ENCODE measurements at regions not wholly inside any gene's neighbourhood (a gene's known extent, or its start where the extent isn't known, plus 50 kb on each side); places are given as distances from the start of the nearest gene placed in this dataset.
"Not testable (repeated sequence)": the region's sequence is repeated elsewhere in the genome, so short reads cannot be mapped to it uniquely, and the experiment has no call there.

DNA sequence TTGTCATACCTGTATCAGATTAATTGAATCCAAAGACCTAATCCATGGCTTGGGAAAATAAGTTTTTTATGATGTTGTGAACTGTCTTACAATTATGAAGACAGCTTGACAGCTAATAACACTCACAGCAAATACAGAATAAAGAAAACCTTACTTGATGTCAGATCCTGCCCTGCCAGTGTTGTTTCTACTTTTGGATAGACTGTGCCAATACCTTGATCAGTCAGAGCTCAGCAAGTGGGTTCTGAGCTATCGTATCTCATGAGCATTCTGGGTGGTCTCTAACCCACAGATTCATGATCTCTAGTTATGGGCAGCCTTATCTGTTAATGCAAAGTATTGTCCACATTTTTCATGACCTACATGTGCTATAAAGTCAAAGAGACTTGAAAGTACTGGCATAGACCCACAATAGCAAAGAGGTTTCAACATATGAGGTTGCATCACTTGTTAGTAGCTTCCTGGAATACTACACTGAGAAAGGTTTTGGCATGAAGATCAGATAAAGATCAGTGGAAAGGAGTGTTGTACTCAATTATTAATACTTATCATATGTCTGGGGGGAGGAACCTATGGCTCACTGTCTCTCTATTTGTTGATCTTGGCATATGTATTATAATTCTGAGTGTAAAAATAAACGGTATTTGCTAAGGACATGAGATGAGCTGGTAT, 250.7 kb downstream of the UBE2NL start:
- H2BK12ac ChIP-seq (ENCODE audit: insufficient read length, low read depth, low read length); H3K9me3 Mint-ChIP-seq; H2AFZ ChIP-seq (ENCODE audit: low read length); H3K18ac ChIP-seq (ENCODE audit: insufficient read length, low read depth, low read length); H3T11ph ChIP-seq (ENCODE audit: low read length); H3K27me3 ChIP-seq (ENCODE audit: insufficient read depth, low read length); H3K27ac ChIP-seq (ENCODE audit: insufficient read length, low read depth, low read length); H3K79me2 ChIP-seq (ENCODE audit: insufficient read depth, low read length); H2BK15ac ChIP-seq (ENCODE audit: low read depth, low read length); H2BK20ac ChIP-seq (ENCODE audit: low read depth, low read length, poor library complexity, severe bottlenecking); H2AK5ac ChIP-seq (ENCODE audit: insufficient read length, low read length); H3K23ac ChIP-seq (ENCODE audit: insufficient read length, low read depth, low read length); H3K36me3 Mint-ChIP-seq (ENCODE audit: insufficient read depth in 1 of 3, low read depth in 3 of 3); H2BK5ac ChIP-seq (ENCODE audit: insufficient read length, low read length); H3K9ac ChIP-seq (ENCODE audit: extremely low read depth, insufficient read length, low read length); H3K9me3 ChIP-seq (ENCODE audit: control insufficient read depth, low read depth, low read length); H4K8ac ChIP-seq (replicated peaks; ENCODE audit: insufficient read length, low read depth, low read length); H3K56ac ChIP-seq (ENCODE audit: insufficient read length, low read depth, low read length); H3K23me2 ChIP-seq (ENCODE audit: insufficient read length, low read depth, low read length, poor library complexity, severe bottlenecking); DNase-seq; H4K91ac ChIP-seq (ENCODE audit: insufficient read length, low read depth, low read length); H4K5ac ChIP-seq (ENCODE audit: insufficient read length, low read depth, low read length); H4K20me1 ChIP-seq (ENCODE audit: control insufficient read depth, insufficient read depth, insufficient read length); H3K4me2 ChIP-seq (ENCODE audit: insufficient read depth, insufficient read length, low read length); H3K4me1 Mint-ChIP-seq; H2BK120ac ChIP-seq (ENCODE audit: low read depth, low read length, poor library complexity, severe bottlenecking); H3K27me3 Mint-ChIP-seq (ENCODE audit: low read depth); H3K4ac ChIP-seq (ENCODE audit: low read depth, low read length); H3K14ac ChIP-seq (ENCODE audit: insufficient read depth, low read length); H3K4me1 ChIP-seq (ENCODE audit: insufficient read depth, low read length); H3K27ac Mint-ChIP-seq; H3K79me1 ChIP-seq (ENCODE audit: insufficient read depth, low read depth, low read length, poor library complexity, severe bottlenecking); H3K4me3 Mint-ChIP-seq: not testable (repeated sequence)
- no CpG with 5 or more reads among the region's 2 CpGs for WGBS (ENCODE audit: extremely low coverage, insufficient read length, low lambda C conversion rate)

DNA sequence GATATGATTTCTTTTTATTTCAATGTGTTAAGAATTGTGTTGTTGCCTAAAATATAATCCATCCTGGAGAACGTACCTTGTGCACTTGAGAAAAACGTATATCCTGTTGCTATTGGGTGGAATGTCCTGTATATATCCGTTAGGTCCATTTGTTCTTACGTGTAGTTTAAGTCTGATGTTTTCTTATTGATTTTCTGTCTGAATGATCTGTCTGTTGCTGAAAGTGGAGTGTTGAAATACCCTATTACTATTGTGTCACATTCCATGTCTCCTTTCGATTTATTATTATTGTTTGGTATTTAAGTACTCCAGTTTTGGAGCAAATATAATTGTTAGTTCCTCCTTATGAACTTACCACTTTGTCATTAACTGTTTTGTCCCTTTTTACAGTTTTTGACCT, 270.6 kb downstream of the UBE2NL start:
- H4K91ac ChIP-seq (ENCODE audit: insufficient read length, low read depth, low read length); H2BK15ac ChIP-seq (ENCODE audit: low read depth, low read length); H3K9ac ChIP-seq (ENCODE audit: extremely low read depth, insufficient read length, low read length); H4K5ac ChIP-seq (ENCODE audit: insufficient read length, low read depth, low read length); H3K4ac ChIP-seq (ENCODE audit: low read depth, low read length); DNase-seq; H3T11ph ChIP-seq (ENCODE audit: low read length); H3K14ac ChIP-seq (ENCODE audit: insufficient read depth, low read length); H3K79me1 ChIP-seq (ENCODE audit: insufficient read depth, low read depth, low read length, poor library complexity, severe bottlenecking); H2AFZ ChIP-seq (ENCODE audit: low read length); H3K27ac Mint-ChIP-seq; H3K4me1 ChIP-seq (ENCODE audit: insufficient read depth, low read length); H4K8ac ChIP-seq (replicated peaks; ENCODE audit: insufficient read length, low read depth, low read length); H3K9me3 ChIP-seq (ENCODE audit: control insufficient read depth, low read depth, low read length); H3K36me3 Mint-ChIP-seq (ENCODE audit: insufficient read depth in 1 of 3, low read depth in 3 of 3); H2BK5ac ChIP-seq (ENCODE audit: insufficient read length, low read length); H3K9me3 Mint-ChIP-seq; H3K56ac ChIP-seq (ENCODE audit: insufficient read length, low read depth, low read length); H3K27ac ChIP-seq (ENCODE audit: insufficient read length, low read depth, low read length); H3K18ac ChIP-seq (ENCODE audit: insufficient read length, low read depth, low read length); H3K4me3 Mint-ChIP-seq; H3K27me3 ChIP-seq (ENCODE audit: insufficient read depth, low read length); H3K23me2 ChIP-seq (ENCODE audit: insufficient read length, low read depth, low read length, poor library complexity, severe bottlenecking); H2BK12ac ChIP-seq (ENCODE audit: insufficient read length, low read depth, low read length); H2AK5ac ChIP-seq (ENCODE audit: insufficient read length, low read length); H3K27me3 Mint-ChIP-seq (ENCODE audit: low read depth); H3K4me2 ChIP-seq (ENCODE audit: insufficient read depth, insufficient read length, low read length); H4K20me1 ChIP-seq (ENCODE audit: control insufficient read depth, insufficient read depth, insufficient read length); H3K79me2 ChIP-seq (ENCODE audit: insufficient read depth, low read length); H3K4me1 Mint-ChIP-seq; H2BK120ac ChIP-seq (ENCODE audit: low read depth, low read length, poor library complexity, severe bottlenecking); H3K23ac ChIP-seq (ENCODE audit: insufficient read length, low read depth, low read length); H2BK20ac ChIP-seq (ENCODE audit: low read depth, low read length, poor library complexity, severe bottlenecking): not testable (repeated sequence)
- no CpG with 5 or more reads among the region's 5 CpGs for WGBS (ENCODE audit: extremely low coverage, insufficient read length, low lambda C conversion rate)

Measured in H9 (cell line).